WTC11 (cell line): ENCODE measurements at regions not wholly inside any gene's neighbourhood (a gene's known extent, or its start where the extent isn't known, plus 50 kb on each side); places are given as distances from the start of the nearest gene placed in this dataset.

ENCODE experiments used
- ATAC-seq: fragments of 200-7000 bp; cut with Tn5 transposase; 2 replicates; pipeline ENCODE4 v1.10.0; 2021; ENCODE audit warnings: mild to moderate bottlenecking, moderate library complexity
- CTCF ChIA-PET: fragments of 300-600 bp; sonication (Branson Sonifier 250); formaldehyde crosslinking; loops from one replicate; lab custom pipeline; 2021; ENCODE audit warnings: antibody characterized with exemption; lab: Charles Lee
- POLR2A ChIA-PET: fragments of 350-600 bp; sonication (Branson Sonifier 250); formaldehyde crosslinking; loops from one replicate; lab custom pipeline; 2021; ENCODE audit warnings: antibody characterized with exemption; lab: Charles Lee
- DNase-seq: peaks from one replicate; pipeline ENCODE4 v3.0.0; 2021; ENCODE audit warnings: low spot score
- H3K27ac Mint-ChIP-seq: 2 replicates; pipeline ENCODE4 v1.8.0; 2021; ENCODE audit warnings: mixed read lengths
- H3K27me3 Mint-ChIP-seq: 2 replicates; pipeline ENCODE4 v1.8.0; 2021; ENCODE audit warnings: low read depth, mild to moderate bottlenecking, moderate library complexity, mixed read lengths
- H3K36me3 Mint-ChIP-seq: 2 replicates; pipeline ENCODE4 v1.8.0; 2021; ENCODE audit warnings: mixed read lengths
- H3K4me1 Mint-ChIP-seq: 2 replicates; pipeline ENCODE4 v1.8.0; 2022; ENCODE audit warnings: mixed read lengths
- H3K4me3 Mint-ChIP-seq: 2 replicates; pipeline ENCODE4 v1.8.0; 2021; ENCODE audit warnings: mild to moderate bottlenecking, moderate library complexity, mixed read lengths
- H3K9me3 Mint-ChIP-seq: 2 replicates; pipeline ENCODE4 v1.8.0; 2021; ENCODE audit warnings: mixed read lengths
- AFF4 ChIP-seq: sonication (generic); formaldehyde crosslinking; IDR thresholded peaks from 2 replicates; pipeline ENCODE4 v1.8.1; 2023; ENCODE audit warnings: mild to moderate bottlenecking, missing genetic modification reagents, borderline replicate concordance
- AR ChIP-seq: fragments of 250-450 bp; sonication (Bioruptor Pico); IDR thresholded peaks from 2 replicates; pipeline ENCODE4 v1.9.0; 2021; ENCODE audit warnings: mild to moderate bottlenecking
- ATF2 ChIP-seq: sonication (generic); formaldehyde crosslinking; IDR thresholded peaks from 2 replicates; pipeline ENCODE4 v1.8.1; 2022; ENCODE audit warnings: low read depth, missing genetic modification reagents, borderline replicate concordance
- CREM ChIP-seq: sonication (generic); formaldehyde crosslinking; IDR thresholded peaks from 2 replicates; pipeline ENCODE4 v1.8.1; 2022; ENCODE audit warnings: mild to moderate bottlenecking, missing genetic modification reagents, moderate library complexity
- E2F1 ChIP-seq: sonication (generic); formaldehyde crosslinking; IDR thresholded peaks from 2 replicates; pipeline ENCODE4 v1.8.0; 2022; ENCODE audit warnings: mild to moderate bottlenecking, missing genetic modification reagents
- ELF4 ChIP-seq: sonication (generic); formaldehyde crosslinking; IDR thresholded peaks from 2 replicates; pipeline ENCODE4 v1.8.1; 2022; ENCODE audit warnings: low read depth, mild to moderate bottlenecking, moderate library complexity, missing genetic modification reagents
- ERG ChIP-seq: fragments of 250-450 bp; sonication (Bioruptor Pico); IDR thresholded peaks from 2 replicates; pipeline ENCODE4 v1.8.0; 2021; ENCODE audit warnings: mild to moderate bottlenecking
- ESRRA ChIP-seq: sonication (generic); formaldehyde crosslinking; IDR thresholded peaks from 2 replicates; pipeline ENCODE4 v1.8.1; 2022; ENCODE audit warnings: mild to moderate bottlenecking, missing genetic modification reagents, borderline replicate concordance
- FOXJ3 ChIP-seq: sonication (generic); formaldehyde crosslinking; IDR thresholded peaks from 2 replicates; pipeline ENCODE4 v1.9.0; 2021; ENCODE audit warnings: missing genetic modification reagents, mild to moderate bottlenecking, borderline replicate concordance
- GRHL2 ChIP-seq: fragments of 250-450 bp; sonication (Bioruptor Pico); IDR thresholded peaks from 2 replicates; pipeline ENCODE4 v1.8.0; 2022; ENCODE audit warnings: mild to moderate bottlenecking, moderate library complexity; ENCODE audit not compliant: insufficient replicate concordance, severe bottlenecking
- JAZF1 ChIP-seq: fragments of 250-450 bp; sonication (Bioruptor Pico); IDR thresholded peaks from 2 replicates; pipeline ENCODE4 v1.9.0; 2021; ENCODE audit warnings: moderate library complexity, mild to moderate bottlenecking, inconsistent platforms
- NR1H2 ChIP-seq: sonication (generic); formaldehyde crosslinking; IDR thresholded peaks from 2 replicates; pipeline ENCODE4 v1.9.0; 2021; ENCODE audit warnings: mild to moderate bottlenecking, moderate library complexity, missing genetic modification reagents
- PRRX2 ChIP-seq: fragments of 250-450 bp; sonication (Bioruptor Pico); IDR thresholded peaks from 2 replicates; pipeline ENCODE4 v1.8.0; 2021; ENCODE audit warnings: mild to moderate bottlenecking
- STAT6 ChIP-seq: sonication (generic); formaldehyde crosslinking; conservative IDR thresholded peaks from 2 replicates; pipeline ENCODE4 v1.8.1; 2023; ENCODE audit warnings: mild to moderate bottlenecking, low read depth, missing genetic modification reagents, moderate library complexity
- TCF7 ChIP-seq: sonication (generic); formaldehyde crosslinking; IDR thresholded peaks from 2 replicates; pipeline ENCODE4 v1.8.0; 2022; ENCODE audit warnings: mild to moderate bottlenecking, low read depth, missing genetic modification reagents, moderate library complexity
- USF2 ChIP-seq: sonication (generic); formaldehyde crosslinking; IDR thresholded peaks from 2 replicates; pipeline ENCODE4 v1.8.1; 2023; ENCODE audit warnings: mild to moderate bottlenecking, missing genetic modification reagents, moderate library complexity
- ZMAT4 ChIP-seq: fragments of 250-450 bp; sonication (Bioruptor Pico); IDR thresholded peaks from 2 replicates; pipeline ENCODE4 v1.9.0; 2021; ENCODE audit warnings: mild to moderate bottlenecking
- ZNF138 ChIP-seq: sonication (generic); formaldehyde crosslinking; conservative IDR thresholded peaks from 2 replicates; pipeline ENCODE4 v1.8.1; 2022; ENCODE audit warnings: mild to moderate bottlenecking, moderate library complexity, missing genetic modification reagents
- ZNF317 ChIP-seq: sonication (generic); formaldehyde crosslinking; IDR thresholded peaks from 2 replicates; pipeline ENCODE4 v1.8.1; 2023; ENCODE audit warnings: low read depth, mild to moderate bottlenecking, moderate library complexity, missing genetic modification reagents, borderline replicate concordance

- TF ChIP-seq ESRRA (no peak), JAZF1 (no peak), TCF7 (no peak), PRRX2 (CRISPR knock-in tag) (no peak)
Observed at GRCh38 chr2:221689140-221689539, 117.0 kb upstream of the EPHA4 start (continued).

- ChIA-PET POLR2A (no interaction called here), CTCF (no interaction called here)
Observed at GRCh38 chr2:221680548-221680947, 108.4 kb upstream of the EPHA4 start.

More at GRCh38 chr2:221680548-221680947, 108.4 kb upstream of the EPHA4 start:
- Mint-ChIP-seq H3K36me3 (peaks cover 3% of the 10 kb centered on the region; the same call in 1 of the 2 replicates), H3K27ac (no peak overlapping the region), H3K27me3 (no peaks in the 10 kb centered on the region; the same call in 1 of the 2 replicates), H3K9me3 (peaks cover 12% of the 10 kb centered on the region; the same call in 1 of the 2 replicates), H3K4me3 (no peak overlapping the region), H3K4me1 (peaks cover 55% of the 10 kb centered on the region)
- ATAC-seq (peak; percentile 77), DNase-seq (no peak)
- TF ChIP-seq GRHL2 (no peak), ELF4 (CRISPR knock-in tag) (no peak), ATF2 (no peak), E2F1 (CRISPR knock-in tag) (no peak), AFF4 (CRISPR knock-in tag) (no peak), ERG (CRISPR knock-in tag) (no peak), ZNF138 (no peak), AR (CRISPR knock-in tag) (no peak), TCF7 (no peak), NR1H2 (CRISPR knock-in tag) (no peak), FOXJ3 (no peak), STAT6 (no peak), USF2 (CRISPR knock-in tag) (no peak), CREM (CRISPR knock-in tag) (no peak), ZMAT4 (CRISPR knock-in tag) (no peak), ZNF317 (no peak)
